NCI-H2196 (cell line): ENCODE measurements at regions not wholly inside any gene's neighbourhood (a gene's known extent, or its start where the extent isn't known, plus 50 kb on each side); places are given as distances from the start of the nearest gene placed in this dataset.

Experiments
- DNase-seq: peaks from one replicate; lab custom pipeline; 2025; ENCODE audit not compliant: unreplicated experiment; lab: John Stamatoyannopoulos, UW

DNA sequence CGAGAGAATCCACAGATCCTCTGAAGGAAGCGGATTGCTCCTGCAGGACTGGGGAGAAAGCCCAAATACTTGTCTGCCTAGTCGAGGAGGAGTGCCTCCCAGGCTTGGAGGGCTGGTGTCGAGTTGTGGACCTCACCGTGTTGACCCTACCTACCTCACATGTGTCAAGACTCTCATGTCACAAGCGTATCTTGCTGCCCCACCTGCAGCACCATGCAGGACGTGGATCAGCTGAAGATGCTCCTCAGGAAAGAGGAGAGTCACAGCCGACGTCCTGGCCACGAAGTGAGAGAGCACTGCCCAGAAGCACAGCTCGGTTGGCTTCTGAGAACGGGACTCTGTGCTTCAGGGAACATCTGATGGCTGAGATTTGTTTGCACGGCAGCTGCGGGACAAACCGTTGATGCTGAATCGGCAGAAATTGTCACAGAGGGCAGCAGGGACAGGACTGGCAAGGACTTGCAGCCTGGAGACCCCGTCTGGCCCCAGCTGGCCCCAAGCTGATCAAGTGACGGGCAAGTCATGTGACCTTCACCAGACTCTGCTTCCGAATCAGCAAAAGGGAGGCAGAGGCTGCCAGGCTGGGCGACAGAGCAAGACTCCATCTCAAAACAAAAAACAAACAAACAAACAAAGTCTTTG lies 119.1 kb upstream of the ITGA1 start:
- DNase-seq: no peak

DNA sequence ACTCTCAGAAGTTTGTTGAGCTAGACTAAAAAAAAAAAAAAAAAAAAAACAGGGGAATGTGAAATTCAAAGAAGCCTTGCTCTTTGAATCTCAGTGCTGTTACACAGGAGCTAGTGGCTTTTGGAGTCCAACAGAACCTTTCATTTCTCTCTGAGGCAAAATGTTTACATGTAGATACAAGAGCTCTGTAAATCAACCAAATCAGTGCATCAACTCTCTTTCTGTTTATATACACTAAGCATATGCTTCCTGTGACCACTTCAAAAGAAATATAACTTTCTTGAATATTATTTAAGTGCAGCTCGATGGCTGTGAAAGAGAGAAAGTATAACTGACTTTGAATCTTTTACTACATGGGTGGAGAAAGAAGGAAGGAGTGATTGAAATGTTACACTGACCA lies 115.3 kb upstream of the ITGA1 start:
- DNase-seq: no peak

DNA sequence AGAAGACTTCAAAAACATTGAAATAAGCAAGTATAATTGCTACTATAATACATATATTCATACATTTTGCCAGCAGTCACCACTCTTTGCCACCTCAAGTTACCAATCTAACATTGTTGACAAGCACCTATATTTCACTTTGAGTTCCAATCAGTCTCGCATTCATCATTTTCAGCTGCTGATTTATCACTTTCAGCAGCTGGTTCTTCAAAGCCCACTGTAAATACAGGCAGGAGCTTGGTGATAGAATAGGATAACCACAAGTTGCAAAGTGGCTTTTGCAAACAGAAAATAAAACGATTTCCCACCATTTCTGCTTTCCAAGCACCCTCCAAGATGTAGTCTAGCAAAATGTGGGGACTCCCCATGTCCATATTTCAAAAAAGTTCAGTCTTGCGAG lies 114.2 kb upstream of the ITGA1 start:
- DNase-seq: no peak

DNA sequence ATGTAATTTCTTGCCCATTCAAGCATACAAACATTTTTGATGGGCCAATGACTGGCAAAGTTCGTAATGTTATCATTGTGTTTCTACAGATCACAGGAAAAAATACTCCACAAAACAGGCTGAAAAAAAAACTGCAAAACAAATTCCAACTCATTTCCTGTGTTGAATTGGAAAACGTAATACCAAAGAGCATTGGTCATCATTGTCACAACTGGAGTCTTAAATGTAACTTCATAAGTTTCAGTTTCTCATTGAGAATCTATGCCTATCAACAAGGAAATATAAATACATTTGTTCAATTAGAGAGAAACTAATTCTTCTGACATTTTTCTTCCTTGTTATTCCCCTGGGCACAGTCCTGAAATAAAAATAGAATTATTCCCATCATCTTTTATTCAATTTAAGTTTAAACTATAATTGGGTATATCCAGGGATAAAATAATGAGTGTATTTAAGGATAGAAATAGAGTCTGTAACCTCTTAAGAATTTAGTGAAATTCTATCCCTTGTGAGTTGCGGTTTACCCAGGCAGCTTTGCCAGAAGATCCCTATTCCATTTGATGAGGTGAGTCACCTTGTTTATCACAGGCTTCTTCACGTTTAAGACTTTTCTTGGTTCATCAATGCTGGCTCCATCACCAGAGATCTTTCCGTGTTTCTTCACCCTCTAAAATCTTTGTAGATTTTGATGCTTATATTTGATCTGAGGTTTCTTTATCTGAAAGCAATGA lies 112.7 kb upstream of the ITGA1 start:
- DNase-seq: no peak

DNA sequence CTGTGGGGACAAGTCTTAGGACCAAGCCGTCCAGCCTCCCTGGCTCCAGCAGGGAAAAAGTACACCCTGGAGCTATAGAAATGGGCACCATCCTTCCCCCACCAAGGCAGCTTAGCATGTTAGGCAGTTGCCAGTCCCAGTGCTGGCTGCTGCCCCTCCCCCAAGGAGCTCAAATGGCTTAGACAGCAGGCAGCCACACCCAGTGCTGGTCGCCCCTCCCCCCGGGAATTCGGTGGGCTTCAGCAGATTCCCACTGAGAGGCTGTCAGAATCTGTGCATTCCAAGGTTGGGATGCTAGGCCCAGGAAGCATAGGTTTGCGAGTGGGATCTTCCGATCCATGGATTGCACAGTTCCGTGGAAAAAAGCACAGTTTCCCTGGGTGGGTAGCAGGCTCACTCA lies 105.2 kb upstream of the ITGA1 start:
- DNase-seq: no peak

DNA sequence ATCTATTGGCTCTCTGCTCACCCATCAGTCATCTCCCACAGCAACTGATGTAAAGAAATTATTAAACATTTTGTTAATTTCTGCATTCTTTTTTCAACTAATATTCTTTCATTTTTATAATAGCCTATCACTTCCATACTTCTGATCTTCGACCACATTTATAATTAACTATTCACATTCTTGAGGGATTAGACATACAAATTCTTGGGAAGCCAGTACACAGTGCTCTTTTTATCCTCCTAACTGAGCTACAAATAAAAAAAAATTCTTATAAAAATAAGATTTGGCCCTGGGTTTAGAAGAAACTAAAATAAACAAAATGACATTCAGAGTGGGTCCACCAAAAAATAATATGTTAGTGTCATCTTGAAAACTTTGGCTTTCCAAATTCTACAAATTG lies 103.7 kb upstream of the ITGA1 start:
- DNase-seq: no peak

DNA sequence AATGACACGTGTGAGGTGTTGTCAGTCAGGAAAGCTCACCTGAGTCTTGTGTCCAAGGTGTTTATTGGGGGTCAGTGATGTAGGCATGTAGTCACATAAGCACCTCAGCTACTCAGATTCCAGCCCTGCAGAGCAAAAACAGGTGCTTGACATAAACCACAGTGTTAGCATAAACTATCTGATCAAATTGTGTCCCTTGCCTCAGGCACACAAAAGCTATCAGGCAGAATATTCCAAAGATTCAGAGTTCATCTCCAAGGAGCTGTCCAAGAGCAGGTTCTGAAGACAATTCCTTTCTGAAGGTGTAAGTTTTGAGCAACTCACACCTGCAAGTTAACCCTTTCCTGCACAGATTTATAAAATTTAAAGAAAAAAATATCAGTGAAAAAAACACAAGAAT lies 102.2 kb upstream of the ITGA1 start:
- DNase-seq: no peak

DNA sequence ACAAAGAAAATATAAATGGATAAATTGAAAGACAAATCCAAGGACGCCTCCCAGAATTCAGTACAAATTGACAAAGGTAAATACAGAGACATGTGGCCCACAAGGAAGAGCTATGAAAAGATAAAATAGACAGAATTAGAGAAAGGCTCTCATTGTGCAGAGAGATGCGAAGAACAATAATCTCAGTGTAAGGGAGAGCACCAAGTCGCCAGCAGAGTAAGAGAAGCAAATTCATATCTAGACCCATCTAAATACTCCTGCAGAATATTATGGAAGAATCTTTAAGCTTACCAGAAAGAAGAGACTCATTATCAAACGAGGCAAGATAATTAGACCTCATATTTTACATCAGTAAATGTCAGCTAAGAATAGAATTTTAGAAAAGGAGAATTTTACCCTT lies 101.7 kb upstream of the ITGA1 start:
- no peak for DNase-seq

DNA sequence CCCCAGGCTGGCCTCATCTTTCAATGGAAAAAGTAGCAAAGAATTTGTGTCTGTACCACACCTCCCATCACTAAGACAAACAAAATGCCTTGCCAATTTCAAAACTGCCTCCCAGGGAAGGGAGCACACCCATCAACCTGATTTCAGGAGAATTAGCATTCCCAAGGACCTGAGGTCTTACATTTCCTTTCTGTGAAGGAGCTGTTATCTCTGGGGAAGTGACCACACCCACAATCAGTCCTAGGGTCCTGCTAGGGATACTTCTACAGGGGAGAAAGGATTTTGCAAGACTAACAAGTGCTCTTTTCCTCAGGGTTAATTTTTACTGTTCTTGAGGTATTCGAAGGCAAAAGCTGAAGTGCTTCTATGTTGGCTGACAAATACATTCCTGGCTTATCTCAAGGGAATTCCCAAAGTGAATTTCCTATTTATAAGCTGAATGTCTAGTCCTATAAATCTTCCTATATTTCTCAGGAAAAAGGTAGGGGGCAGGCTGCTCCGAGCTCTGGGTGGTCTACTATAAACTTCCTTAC lies 97.4 kb upstream of the ITGA1 start:
- no peak for DNase-seq

DNA sequence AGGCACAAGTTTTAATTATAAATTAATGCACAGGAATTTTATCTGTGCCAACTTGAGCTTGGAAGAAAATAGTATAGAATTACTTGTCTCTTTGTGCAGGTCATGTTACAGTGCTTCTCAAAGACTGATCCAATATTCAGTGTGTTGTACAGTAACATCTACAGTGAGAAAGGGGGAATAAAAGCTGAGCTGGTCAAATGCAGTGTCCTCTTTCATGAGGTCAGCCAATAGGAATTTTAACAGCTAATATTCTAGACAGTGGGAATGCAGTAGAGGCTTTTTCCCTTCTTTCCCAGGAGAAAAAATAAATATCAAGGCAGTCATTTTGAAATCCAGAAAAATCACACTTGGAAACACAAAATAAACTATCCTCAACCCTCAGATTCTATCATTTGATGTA lies 95.7 kb upstream of the ITGA1 start:
- no peak for DNase-seq

DNA sequence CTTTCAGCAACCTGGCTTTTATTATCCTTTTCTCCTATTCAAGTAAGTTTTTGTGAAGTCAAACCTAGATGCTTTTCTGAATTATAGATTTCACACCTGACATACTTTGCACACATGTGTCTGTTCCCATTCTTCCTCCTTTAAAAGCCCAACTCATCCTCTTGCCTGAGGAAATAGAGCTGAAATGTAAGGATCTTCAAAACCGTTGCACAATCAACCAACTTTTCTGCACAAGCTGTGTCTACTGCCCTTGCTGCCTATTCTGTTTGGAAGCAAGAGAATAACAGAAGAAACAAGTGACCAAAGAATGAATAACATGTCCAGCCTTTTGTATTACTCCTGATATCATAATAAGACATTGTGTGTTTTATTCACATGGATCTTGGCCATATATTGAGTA lies 95.1 kb upstream of the ITGA1 start:
- DNase-seq: no peak

DNA sequence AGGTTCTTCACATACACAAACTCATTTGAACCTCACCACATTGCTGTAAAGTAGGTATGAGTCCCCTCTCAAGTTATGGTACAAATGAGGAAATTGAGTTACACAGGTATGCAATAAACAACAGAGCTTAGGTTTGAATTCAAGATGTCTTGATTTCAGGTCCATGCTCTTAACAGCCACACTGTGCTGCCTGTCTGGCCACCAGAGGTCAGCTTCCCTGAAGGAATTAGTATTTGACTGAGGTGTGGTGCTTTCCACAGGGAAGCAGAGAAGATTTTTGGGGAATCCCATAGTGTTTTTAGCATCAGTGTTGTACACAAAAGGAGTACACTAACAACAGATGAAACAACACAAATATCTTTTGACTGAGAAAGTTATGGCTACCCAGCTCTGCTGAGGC lies 94.4 kb upstream of the ITGA1 start:
- no peak for DNase-seq

DNA sequence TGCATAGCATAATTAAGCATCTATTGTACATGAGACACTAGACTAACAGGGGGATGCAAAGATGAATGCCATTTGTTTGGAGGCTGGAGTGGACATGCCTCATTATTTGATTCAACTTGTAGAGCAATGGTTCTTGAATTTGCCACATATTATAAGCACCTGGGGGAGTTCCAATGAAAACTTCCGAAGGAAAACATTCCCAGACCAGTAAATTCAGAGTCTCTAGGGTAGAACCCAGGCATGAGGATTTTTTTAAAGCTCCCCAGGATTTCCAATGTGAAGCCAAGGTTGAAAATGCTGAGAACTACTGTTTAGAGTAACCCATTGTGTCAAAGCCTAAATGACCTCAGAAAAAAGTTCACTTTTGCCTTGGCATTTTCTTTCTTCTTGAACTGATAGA lies 93.9 kb upstream of the ITGA1 start:
- no peak for DNase-seq

DNA sequence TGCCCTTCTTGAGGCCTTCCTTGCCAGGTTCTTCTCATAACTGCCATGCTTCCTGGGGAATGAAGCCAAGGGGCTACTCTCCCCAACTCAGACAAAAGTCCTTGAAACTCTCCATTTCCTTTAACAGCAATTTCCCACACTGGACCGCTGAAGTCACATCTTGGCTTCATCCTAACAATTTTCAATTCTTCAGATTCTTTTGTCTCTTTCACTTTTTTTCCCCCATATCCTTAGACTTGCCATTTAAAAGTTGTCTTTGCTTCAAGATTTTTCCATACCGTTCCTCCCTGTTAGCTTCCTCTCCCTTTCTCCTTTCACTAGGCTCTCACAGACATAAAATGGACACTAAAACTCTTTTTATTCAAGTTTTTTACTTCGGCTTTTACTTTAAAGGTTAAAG lies 93.1 kb upstream of the ITGA1 start:
- DNase-seq: no peak

DNA sequence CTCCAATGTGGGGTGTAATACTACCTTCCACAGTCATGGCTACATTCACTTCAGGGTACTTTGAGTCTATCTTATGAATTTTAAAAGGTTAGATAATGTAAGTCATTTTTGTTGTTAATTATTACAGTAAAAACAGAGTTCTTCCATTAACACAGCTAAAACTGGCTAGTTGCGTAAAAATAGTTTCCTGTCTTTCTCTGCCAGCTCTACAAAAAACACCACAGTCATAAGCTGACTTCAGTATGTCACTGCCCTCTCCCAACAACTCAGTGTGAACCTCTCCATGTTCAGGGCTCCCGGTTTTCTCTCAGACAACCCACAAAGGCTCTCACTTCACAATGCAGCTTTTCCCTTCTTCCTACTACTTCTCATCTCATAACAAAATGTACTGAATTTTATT lies 84.8 kb upstream of the ITGA1 start:
- no peak for DNase-seq

DNA sequence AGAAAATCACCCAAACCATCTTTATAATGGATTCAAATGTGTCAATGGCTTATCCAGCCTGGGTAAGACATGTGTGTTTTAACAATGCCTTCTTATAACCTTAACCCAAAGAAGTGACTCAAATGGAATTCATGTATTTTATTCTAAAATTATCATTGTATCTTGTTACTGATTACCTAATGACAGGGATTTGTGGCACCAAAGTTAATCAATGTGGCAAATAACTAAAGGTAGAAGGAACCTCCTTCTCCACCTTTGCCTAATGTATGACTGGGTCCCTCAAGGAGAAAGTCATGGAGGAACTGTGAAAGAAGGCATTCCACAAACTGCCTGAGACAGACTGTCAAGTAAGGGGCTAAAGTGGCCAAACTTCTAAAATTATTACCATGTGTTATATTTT lies 84.4 kb upstream of the ITGA1 start:
- DNase-seq: no peak

DNA sequence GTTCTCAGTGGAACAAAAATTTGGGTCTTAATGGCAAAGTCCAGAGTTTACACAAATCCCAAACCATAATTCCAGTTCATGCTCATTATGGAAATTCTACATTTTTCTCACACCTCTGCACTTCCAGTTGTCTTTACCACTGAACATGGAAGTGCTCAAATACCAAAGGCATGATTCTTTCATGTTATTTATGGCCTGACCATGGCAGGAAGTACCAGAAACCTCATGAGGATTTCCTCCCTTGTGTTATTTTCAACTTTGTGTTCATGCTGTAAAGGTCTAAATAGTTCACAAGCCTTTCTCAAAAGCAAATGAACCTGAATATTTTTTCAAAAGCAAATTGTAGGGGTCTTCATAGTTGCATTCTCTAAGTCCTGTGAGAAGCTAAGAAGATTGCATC lies 82.0 kb upstream of the ITGA1 start:
- DNase-seq: no peak

DNA sequence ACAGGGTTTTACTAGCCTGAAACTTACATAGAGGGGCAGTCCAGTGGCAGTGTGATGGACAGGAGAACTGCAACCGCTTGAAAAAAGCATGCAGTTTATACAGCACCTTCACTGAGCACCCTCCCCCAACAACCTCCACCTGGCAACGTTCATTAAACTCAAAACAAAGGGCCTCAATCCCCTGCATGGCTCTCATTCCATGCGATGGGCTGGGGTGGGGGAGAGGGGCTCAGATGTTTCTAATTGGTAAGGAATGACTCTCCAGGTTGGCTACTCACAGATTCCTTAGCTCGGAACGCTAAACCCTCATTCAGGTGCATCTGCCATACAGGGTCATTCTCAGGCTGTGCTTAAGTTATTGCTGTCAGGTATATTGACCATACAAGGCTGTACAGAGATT lies 80.9 kb upstream of the ITGA1 start:
- DNase-seq: no peak

DNA sequence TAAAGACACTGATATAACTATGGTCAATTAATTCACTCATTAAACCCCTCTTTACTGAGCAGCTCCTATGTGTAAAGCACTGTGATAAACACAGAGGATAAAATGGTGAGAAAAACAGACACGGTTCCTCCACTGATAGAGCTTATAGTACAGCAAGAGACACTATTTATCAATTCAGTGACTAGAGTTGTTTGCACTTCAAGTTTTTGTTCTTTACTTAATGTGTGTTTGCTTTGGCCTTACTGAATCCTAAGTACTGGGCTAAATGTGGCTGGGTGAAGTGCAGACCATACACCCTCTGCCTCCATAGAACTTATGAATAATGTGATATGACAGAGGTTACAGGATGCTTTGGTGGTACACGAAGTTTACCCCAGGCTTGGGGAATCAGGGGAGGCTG lies 80.1 kb upstream of the ITGA1 start:
- no peak for DNase-seq

DNA sequence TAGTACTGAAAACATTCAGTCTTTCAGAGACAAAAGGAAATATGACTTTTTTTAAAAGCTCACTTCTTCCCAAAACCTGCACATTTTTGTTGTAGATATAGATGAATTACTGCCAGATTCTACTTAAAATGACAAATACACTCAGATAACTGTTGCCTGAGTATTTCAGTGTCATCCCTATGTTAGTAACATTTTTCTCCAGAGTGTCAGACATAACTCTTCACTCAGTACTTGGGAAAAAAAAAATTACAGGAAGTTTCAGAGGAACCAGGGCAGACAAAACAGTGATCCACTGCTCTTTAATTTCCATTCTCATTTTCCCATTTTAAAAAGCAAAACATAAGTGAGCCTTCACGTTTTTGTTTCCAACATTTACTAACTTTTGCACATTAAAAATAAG lies 79.3 kb upstream of the ITGA1 start:
- DNase-seq: no peak

DNA sequence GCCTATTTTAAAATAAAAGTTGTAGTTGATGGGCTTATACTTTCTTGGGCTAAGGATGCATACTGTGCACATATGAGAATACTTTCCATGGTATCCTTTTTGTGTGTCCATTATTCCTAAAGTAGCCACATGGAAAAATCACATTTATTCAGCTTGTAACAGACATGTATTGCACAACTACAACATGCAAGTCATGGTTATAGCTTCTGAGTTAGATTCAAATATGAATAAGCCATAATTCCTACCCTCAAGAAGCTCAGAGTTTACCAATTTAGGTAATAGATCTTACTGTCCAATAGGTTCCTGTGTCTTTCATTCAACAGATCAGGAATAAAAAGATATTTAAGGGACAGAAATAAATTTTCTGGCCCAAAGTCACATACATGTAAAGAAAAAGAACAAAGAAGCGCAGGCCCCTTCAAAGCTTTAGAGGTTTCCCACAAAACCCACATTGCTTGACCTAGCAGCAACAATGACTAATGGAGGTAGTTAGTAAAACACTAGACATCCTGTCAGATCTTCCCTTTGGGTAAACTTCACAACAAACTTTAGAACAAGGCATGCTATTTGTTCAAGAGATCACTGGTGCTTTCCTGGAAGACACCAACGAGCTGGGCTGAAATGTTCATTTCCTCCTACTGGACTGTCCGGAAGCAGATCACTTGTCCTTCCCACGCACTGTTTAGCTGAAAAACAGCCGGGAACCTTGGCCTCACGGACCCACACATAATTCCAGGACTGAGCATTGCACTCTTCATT lies 78.4 kb upstream of the ITGA1 start:
- no peak for DNase-seq

DNA sequence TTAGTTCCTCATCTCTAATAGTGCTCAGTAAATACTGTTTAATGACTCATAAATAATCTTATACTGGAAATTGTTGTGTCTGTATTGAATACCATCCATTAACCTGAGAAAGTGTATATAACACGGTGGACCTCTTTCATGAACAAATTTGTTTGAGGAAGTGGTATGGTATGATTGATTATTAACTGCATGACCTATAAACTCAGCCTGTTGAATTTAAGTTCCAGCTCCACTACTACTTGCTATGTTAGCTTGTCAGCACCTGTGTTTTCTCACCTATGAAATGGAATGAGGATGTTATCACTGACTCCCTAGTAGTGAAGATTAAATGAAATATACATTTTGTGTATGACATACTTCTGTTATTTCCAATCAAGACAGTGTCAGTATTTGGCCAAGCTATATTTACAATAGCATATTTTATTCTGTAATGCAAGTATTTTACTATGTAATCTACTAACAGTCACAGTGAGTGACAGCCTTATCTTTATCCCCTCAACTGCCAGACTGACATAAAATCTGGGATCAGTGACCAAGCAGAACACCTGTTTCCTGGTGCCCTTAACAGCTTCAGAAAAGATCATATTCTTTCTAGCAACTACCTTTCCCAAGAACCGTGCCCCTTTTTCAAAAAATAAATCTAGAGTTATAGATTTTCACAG lies 77.3 kb upstream of the ITGA1 start:
- no peak for DNase-seq
